ENCODE measurements at regions not wholly inside any gene's neighbourhood (a gene's known extent, or its start where the extent isn't known, plus 50 kb on each side); places are given as distances from the start of the nearest gene placed in this dataset.
A peak's percentile ranks its signal among the peaks of the same experiment; 100 is the strongest.

- no peaks in the 10 kb centered on the region for H3K9me1 ChIP-seq (ENCODE audit: control insufficient read depth, insufficient read depth, low read length)
- BruUV-seq (replicated peaks): no TSS peak
- WGBS (ENCODE audit: insufficient coverage, low coverage, missing lambda C conversion rate): 0% methylated on average over 3 of the region's 6 CpGs
- FAIRE-seq (no peak), DNase-seq (ENCODE audit: extremely low read depth in 1 of 4, low spot score in 3 of 4) (no peak), ATAC-seq (no peak)
- no peak overlapping the region for H3K4me2 ChIP-seq (ENCODE audit: insufficient read depth, low read length)
- in situ Hi-C loops (cut with MboI): no loop called here
- H3K9ac ChIP-seq (ENCODE audit: insufficient read depth in 1 of 2, low read depth in 2 of 2, low read length in 2 of 2): no peak overlapping the region
- no peaks in the 10 kb centered on the region for H3K36me3 ChIP-seq (ENCODE audit: control insufficient read depth, insufficient read depth, low read length)
- CTCF ChIA-PET (ENCODE audit: low intra/inter-chr PET ratio): no interaction called here
- POLR2A ChIA-PET: no interaction called here
- H3K27ac ChIP-seq (ENCODE audit: extremely low read depth, low read depth, low read length): no peak overlapping the region
- no peak overlapping the region for H3K4me3 ChIP-seq
- intact Hi-C loops (cut with micrococcal nuclease): no loop called here
- no peaks in the 10 kb centered on the region for H3K4me1 ChIP-seq (replicated peaks in 1 of 2; ENCODE audit: control insufficient read depth in 2 of 2, insufficient read depth in 2 of 2, low read length in 2 of 2)
- no peak overlapping the region for H2AFZ ChIP-seq (ENCODE audit: low read depth, low read length)
- H3K9me3 ChIP-seq (replicated peaks; ENCODE audit: control insufficient read depth, insufficient read depth, low read depth, low read length): no peaks in the 10 kb centered on the region
- no peaks in the 10 kb centered on the region for H4K20me1 ChIP-seq (replicated peaks; ENCODE audit: control insufficient read depth, insufficient read depth, low read length)
- TF ChIP-seq ATF7 (IDR thresholded peaks at IDR 0.05): no peak
- TF ChIP-seq RAD51 (IDR thresholded peaks at IDR 0.05; ENCODE audit: borderline replicate concordance, low read depth): 0 out of 2 replicates have a peak, but pooled peaks have one; percentile 10
- peak; percentile 57 for TF ChIP-seq TFE3 (CRISPR knock-in tag; IDR thresholded peaks at IDR 0.05)
- H3K27me3 ChIP-seq (ENCODE audit: control insufficient read depth in 2 of 2, insufficient read depth in 2 of 2, low read length in 2 of 2): peaks cover 0 to 9% of the 10 kb centered on the region in 2 experiments; a peak in 1 of 5 replicates
- H3K79me2 ChIP-seq (ENCODE audit: control insufficient read depth, insufficient read depth, low read length): no peaks in the 10 kb centered on the region
Measured at GRCh38 chr18:75643083-75643482, 215.6 kb upstream of the SMIM21 start.

GRCh38 chr18:75639472-75639831, 211.9 kb upstream of the SMIM21 start:
- ChIA-PET POLR2A (no interaction called here), CTCF (ENCODE audit: low intra/inter-chr PET ratio) (no interaction called here)
- no peaks in the 10 kb centered on the region for H3K79me2 ChIP-seq (ENCODE audit: control insufficient read depth, insufficient read depth, low read length)
- H3K36me3 ChIP-seq (ENCODE audit: control insufficient read depth, insufficient read depth, low read length): no peaks in the 10 kb centered on the region
- intact Hi-C loops (cut with micrococcal nuclease): no loop called here
- H3K4me3 ChIP-seq: no peak overlapping the region
- H3K9ac ChIP-seq (ENCODE audit: insufficient read depth in 1 of 2, low read depth in 2 of 2, low read length in 2 of 2): no peak overlapping the region
- no peak for FAIRE-seq
- no peaks in the 10 kb centered on the region for H3K4me1 ChIP-seq (replicated peaks in 1 of 2; ENCODE audit: control insufficient read depth in 2 of 2, insufficient read depth in 2 of 2, low read length in 2 of 2)
- no peak for ATAC-seq
- no peak for DNase-seq (ENCODE audit: extremely low read depth in 1 of 4, low spot score in 3 of 4)
- no peak overlapping the region for H3K27ac ChIP-seq (ENCODE audit: extremely low read depth, low read depth, low read length)
- in situ Hi-C loops (cut with MboI): no loop called here
- H4K20me1 ChIP-seq (replicated peaks; ENCODE audit: control insufficient read depth, insufficient read depth, low read length): no peaks in the 10 kb centered on the region
- no peak overlapping the region for H3K4me2 ChIP-seq (ENCODE audit: insufficient read depth, low read length)
- no peaks in the 10 kb centered on the region for H3K9me1 ChIP-seq (ENCODE audit: control insufficient read depth, insufficient read depth, low read length)
- no TSS peak for BruUV-seq (replicated peaks)
- peaks cover 0 to 9% of the 10 kb centered on the region in 2 experiments; a peak in 2 of 5 replicates for H3K27me3 ChIP-seq (ENCODE audit: control insufficient read depth in 2 of 2, insufficient read depth in 2 of 2, low read length in 2 of 2)
- WGBS (ENCODE audit: insufficient coverage, low coverage, missing lambda C conversion rate): 0% methylated on average over 8 of the region's 8 CpGs
- H2AFZ ChIP-seq (ENCODE audit: low read depth, low read length): no peak overlapping the region
- H3K9me3 ChIP-seq (replicated peaks; ENCODE audit: control insufficient read depth, insufficient read depth, low read depth, low read length): no peaks in the 10 kb centered on the region
- no peak for TF ChIP-seq IRF9 (tag; IDR thresholded peaks at IDR 0.05)
- TF ChIP-seq PHF8 (IDR thresholded peaks at IDR 0.05; ENCODE audit: borderline replicate concordance, low read length): no peak
- no peak for TF ChIP-seq MTA2 (IDR thresholded peaks at IDR 0.05; ENCODE audit: low read depth)
- TF ChIP-seq FOXJ2 (tag; IDR thresholded peaks at IDR 0.05): no peak
- TF ChIP-seq RBFOX2 (IDR thresholded peaks at IDR 0.05; ENCODE audit: low read depth, low read length): no peak
- no peak for TF ChIP-seq ELF1 (tag; IDR thresholded peaks at IDR 0.05)
- no peak for TF ChIP-seq POLR2B (IDR thresholded peaks at IDR 0.05; ENCODE audit: low read depth, partially characterized antibody)
- TF ChIP-seq THRAP3 (IDR thresholded peaks at IDR 0.05; ENCODE audit: borderline replicate concordance): no peak
- TF ChIP-seq CHD2 (IDR thresholded peaks at IDR 0.05; ENCODE audit: low read depth, low read length): no peak
- no peak for TF ChIP-seq NCOA4 (IDR thresholded peaks at IDR 0.05; ENCODE audit: partially characterized antibody)
- TF ChIP-seq PTRF (tag; IDR thresholded peaks at IDR 0.05): no peak
- TF ChIP-seq XRCC5 (IDR thresholded peaks at IDR 0.05; ENCODE audit: low read depth, low read length): no peak

All from K562 (cell line).